ENCODE measurements at regions not wholly inside any gene's neighbourhood (a gene's known extent, or its start where the extent isn't known, plus 50 kb on each side); places are given as distances from the start of the nearest gene placed in this dataset.

DNA sequence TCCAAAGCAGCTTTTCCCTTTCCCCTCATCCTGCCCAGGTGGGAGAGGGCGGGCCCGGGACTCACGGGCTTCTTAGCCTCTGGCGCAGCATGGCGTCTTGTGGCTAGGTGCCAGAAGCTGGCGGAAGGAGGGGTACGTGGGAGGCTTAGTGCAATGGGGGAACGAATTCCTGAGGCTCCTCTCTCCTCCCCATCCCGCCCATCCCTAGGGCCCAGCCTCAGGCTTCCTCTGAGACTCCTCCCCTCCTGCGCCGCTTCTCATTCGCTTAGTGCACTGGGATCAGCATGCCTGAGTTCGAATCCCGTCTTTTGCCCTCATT, 297.8 kb downstream of the ZNF536 start:
- H3K27ac ChIP-seq (ENCODE audit: low read depth, low read length, poor library complexity, severe bottlenecking): no peak overlapping the region
- no peaks in the 10 kb centered on the region for H3K79me2 ChIP-seq (ENCODE audit: insufficient read depth, low read depth, low read length)
- H3K9me3 ChIP-seq (ENCODE audit: low read length): no peaks in the 10 kb centered on the region
- CTCF ChIA-PET (ENCODE audit: unreplicated experiment): interaction anchor here (0.6 kb wide), 1 partner anchor 445 kb away, joined by 3 read pairs; no protein-coding TSS in a partner anchor
- no peaks in the 10 kb centered on the region for H3K36me3 ChIP-seq (ENCODE audit: insufficient read depth, low read length)
- no peak overlapping the region for H3K4me2 ChIP-seq (ENCODE audit: low read length)
- TF ChIP-seq EZH2phosphoT487 (IDR thresholded peaks at IDR 0.05; ENCODE audit: borderline replicate concordance, low read depth, low read length): no peak
- TF ChIP-seq, protein P1, sequence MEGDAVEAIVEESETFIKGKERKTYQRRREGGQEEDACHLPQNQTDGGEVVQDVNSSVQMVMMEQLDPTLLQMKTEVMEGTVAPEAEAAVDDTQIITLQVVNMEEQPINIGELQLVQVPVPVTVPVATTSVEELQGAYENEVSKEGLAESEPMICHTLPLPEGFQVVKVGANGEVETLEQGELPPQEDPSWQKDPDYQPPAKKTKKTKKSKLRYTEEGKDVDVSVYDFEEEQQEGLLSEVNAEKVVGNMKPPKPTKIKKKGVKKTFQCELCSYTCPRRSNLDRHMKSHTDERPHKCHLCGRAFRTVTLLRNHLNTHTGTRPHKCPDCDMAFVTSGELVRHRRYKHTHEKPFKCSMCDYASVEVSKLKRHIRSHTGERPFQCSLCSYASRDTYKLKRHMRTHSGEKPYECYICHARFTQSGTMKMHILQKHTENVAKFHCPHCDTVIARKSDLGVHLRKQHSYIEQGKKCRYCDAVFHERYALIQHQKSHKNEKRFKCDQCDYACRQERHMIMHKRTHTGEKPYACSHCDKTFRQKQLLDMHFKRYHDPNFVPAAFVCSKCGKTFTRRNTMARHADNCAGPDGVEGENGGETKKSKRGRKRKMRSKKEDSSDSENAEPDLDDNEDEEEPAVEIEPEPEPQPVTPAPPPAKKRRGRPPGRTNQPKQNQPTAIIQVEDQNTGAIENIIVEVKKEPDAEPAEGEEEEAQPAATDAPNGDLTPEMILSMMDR (conservative IDR thresholded peaks at IDR 0.05; ENCODE audit: low read length): no peak
- H4K20me1 ChIP-seq (ENCODE audit: insufficient read depth, low read length): no peaks in the 10 kb centered on the region
- BruUV-seq (replicated peaks): no TSS peak
- H3K4me3 ChIP-seq (ENCODE audit: low read depth, low read length, poor library complexity, severe bottlenecking): no peak overlapping the region
- no peaks in the 10 kb centered on the region for H3K9me2 ChIP-seq (ENCODE audit: insufficient read depth, low read length)
- H3K4me1 ChIP-seq (ENCODE audit: insufficient read depth, low read length, poor library complexity, severe bottlenecking): no peaks in the 10 kb centered on the region
- intact Hi-C loops (cut with micrococcal nuclease; ENCODE audit: unreplicated experiment): no loop called here
- POLR2A ChIA-PET: no interaction called here
- DNase-seq (ENCODE audit: low spot score): no peak
- H2AFZ ChIP-seq (ENCODE audit: low read length): no peak overlapping the region

DNA sequence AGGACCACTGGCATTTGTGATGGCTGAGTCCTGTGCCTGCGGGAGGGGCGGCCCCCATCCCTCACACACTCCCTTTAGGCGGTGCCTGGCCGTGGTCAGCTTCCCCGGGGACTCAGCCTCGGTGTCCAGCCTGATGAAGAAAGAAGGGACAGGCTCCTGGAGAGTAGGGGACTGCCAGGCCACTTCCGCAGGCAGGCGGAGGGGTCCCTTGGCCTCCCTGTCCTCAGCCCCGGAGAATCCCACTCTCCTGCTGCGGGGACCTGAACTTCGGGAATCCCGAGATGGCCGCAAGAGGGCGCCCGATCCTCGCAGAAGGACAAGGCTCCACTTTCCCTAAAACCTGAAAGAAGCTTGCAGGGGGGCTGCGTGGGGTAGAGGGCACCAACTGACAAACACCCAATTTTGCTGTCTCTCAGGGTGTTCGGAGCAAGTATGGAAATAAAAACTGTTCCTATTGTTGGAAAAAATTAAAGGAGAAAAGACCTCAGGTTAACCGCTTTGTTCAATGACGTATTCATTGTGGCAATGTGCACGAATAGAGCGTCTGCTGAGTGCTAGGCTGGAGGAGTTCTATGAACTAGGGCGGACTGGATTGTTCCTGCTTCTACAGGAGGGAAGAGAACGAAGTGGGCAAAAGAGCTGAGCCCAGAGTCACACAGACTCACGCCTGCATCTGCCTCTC, 297.3 kb downstream of the ZNF536 start:
- BruUV-seq (replicated peaks): no TSS peak
- TF ChIP-seq, protein P1 (conservative IDR thresholded peaks at IDR 0.05; ENCODE audit: low read length): peak; percentile 86
- TF ChIP-seq EZH2phosphoT487 (IDR thresholded peaks at IDR 0.05; ENCODE audit: borderline replicate concordance, low read depth, low read length): no peak
- Histone ChIP-seq H4K20me1 (ENCODE audit: insufficient read depth, low read length) (no peaks in the 10 kb centered on the region), H3K36me3 (ENCODE audit: insufficient read depth, low read length) (no peaks in the 10 kb centered on the region), H3K9me3 (ENCODE audit: low read length) (no peaks in the 10 kb centered on the region), H3K27ac (ENCODE audit: low read depth, low read length, poor library complexity, severe bottlenecking) (no peak overlapping the region), H3K4me1 (ENCODE audit: insufficient read depth, low read length, poor library complexity, severe bottlenecking) (no peaks in the 10 kb centered on the region), H3K4me2 (ENCODE audit: low read length) (no peak overlapping the region), H3K4me3 (ENCODE audit: low read depth, low read length, poor library complexity, severe bottlenecking) (no peak overlapping the region), H3K9me2 (ENCODE audit: insufficient read depth, low read length) (no peaks in the 10 kb centered on the region), H2AFZ (ENCODE audit: low read length) (no peak overlapping the region), H3K79me2 (ENCODE audit: insufficient read depth, low read depth, low read length) (no peaks in the 10 kb centered on the region)
- CTCF ChIA-PET (ENCODE audit: unreplicated experiment): interaction anchor here (0.6 kb wide), 2 partner anchors 11 to 444 kb away, joined by 3 read pairs; no protein-coding TSS in a partner anchor
- intact Hi-C loops (cut with micrococcal nuclease; ENCODE audit: unreplicated experiment): no loop called here
- DNase-seq (ENCODE audit: low spot score): peak; percentile 34
- POLR2A ChIA-PET: no interaction called here

DNA sequence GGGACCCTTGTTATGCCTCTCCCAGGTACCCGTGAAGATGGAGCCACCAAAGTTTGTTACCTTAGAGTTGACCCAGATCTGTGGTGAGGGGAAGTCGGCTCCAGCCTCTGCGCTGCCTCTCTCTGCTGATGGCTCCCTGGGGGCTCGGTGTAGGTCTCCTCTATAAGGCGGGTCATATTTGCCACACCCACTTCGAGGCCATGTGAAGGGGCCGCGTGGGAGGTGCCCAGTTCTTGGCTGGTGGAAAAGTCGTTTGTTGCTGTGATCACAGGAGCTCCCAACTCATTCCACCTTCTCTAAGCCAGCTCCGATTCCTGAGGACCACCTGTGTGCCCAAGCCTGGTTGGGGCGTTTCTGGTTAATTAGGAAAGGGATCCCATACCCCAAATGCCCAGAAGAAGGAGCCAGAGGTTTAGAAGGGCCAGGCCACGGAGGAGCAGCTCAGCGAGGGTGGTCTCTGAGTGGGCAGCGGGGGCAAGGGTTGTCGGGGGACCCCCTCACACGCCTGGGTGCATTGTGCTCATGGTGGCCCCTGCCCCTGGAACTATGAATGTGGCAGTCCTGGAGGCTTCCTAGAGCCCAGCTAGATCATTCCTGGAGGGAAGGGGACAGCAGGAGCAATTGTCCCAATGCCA, 296.5 kb downstream of the ZNF536 start:
- CTCF ChIA-PET (ENCODE audit: unreplicated experiment): interaction anchor here (0.6 kb wide), 1 partner anchor 11 kb away, joined by 3 read pairs; no protein-coding TSS in a partner anchor
- no peaks in the 10 kb centered on the region for H3K36me3 ChIP-seq (ENCODE audit: insufficient read depth, low read length)
- H3K27ac ChIP-seq (ENCODE audit: low read depth, low read length, poor library complexity, severe bottlenecking): no peak overlapping the region
- no peaks in the 10 kb centered on the region for H3K9me2 ChIP-seq (ENCODE audit: insufficient read depth, low read length)
- TF ChIP-seq EZH2phosphoT487 (IDR thresholded peaks at IDR 0.05; ENCODE audit: borderline replicate concordance, low read depth, low read length): no peak
- TF ChIP-seq, protein P1 (conservative IDR thresholded peaks at IDR 0.05; ENCODE audit: low read length): no peak
- H3K9me3 ChIP-seq (ENCODE audit: low read length): no peaks in the 10 kb centered on the region
- no peak for DNase-seq (ENCODE audit: low spot score)
- no peak overlapping the region for H3K4me3 ChIP-seq (ENCODE audit: low read depth, low read length, poor library complexity, severe bottlenecking)
- POLR2A ChIA-PET: no interaction called here
- intact Hi-C loops (cut with micrococcal nuclease; ENCODE audit: unreplicated experiment): no loop called here
- no peaks in the 10 kb centered on the region for H3K4me1 ChIP-seq (ENCODE audit: insufficient read depth, low read length, poor library complexity, severe bottlenecking)
- no peaks in the 10 kb centered on the region for H4K20me1 ChIP-seq (ENCODE audit: insufficient read depth, low read length)
- no peak overlapping the region for H2AFZ ChIP-seq (ENCODE audit: low read length)
- BruUV-seq (replicated peaks): no TSS peak
- H3K4me2 ChIP-seq (ENCODE audit: low read length): no peak overlapping the region
- H3K79me2 ChIP-seq (ENCODE audit: insufficient read depth, low read depth, low read length): no peaks in the 10 kb centered on the region
